Spinal cord (tissue), 9 donors: ENCODE measurements at regions not wholly inside any gene's neighbourhood (a gene's known extent, or its start where the extent isn't known, plus 50 kb on each side); places are given as distances from the start of the nearest gene placed in this dataset.
"Not testable (repeated sequence)": the region's sequence is repeated elsewhere in the genome, so short reads cannot be mapped to it uniquely, and the experiment has no call there.

Experiments
- DNase-seq, 6 donors: peaks; one replicate each; pipeline versions ENCODE4 v3.0.0 to v3.0.0-alpha.2; 2013 to 2015; ENCODE audit warnings: low spot score in 6 of 6, low read depth in 4 of 6
- H3K27ac ChIP-seq: one replicate; pipeline ENCODE4 v1.5.1; 2013; ENCODE audit warnings: low read depth, low read length, control low read depth
- H3K27me3 ChIP-seq: one replicate; pipeline ENCODE4 v1.6.1; 2013; ENCODE audit warnings: low read length; ENCODE audit not compliant: control insufficient read depth, insufficient read depth
- H3K36me3 ChIP-seq: one replicate; pipeline ENCODE4 v1.6.1; 2013; ENCODE audit warnings: low read length; ENCODE audit not compliant: control insufficient read depth, insufficient read depth
- H3K4me1 ChIP-seq: one replicate; pipeline ENCODE4 v1.6.1; 2013; ENCODE audit warnings: low read length; ENCODE audit not compliant: control insufficient read depth, insufficient read depth
- H3K4me3 ChIP-seq: one replicate; pipeline ENCODE4 v1.5.1; 2013; ENCODE audit warnings: low read depth, low read length, control low read depth
- H3K9me3 ChIP-seq: one replicate; pipeline ENCODE4 v1.6.1; 2013; ENCODE audit warnings: low read length; ENCODE audit not compliant: control insufficient read depth, insufficient read depth
- WGBS: methylation state at CpG from one replicate; pipeline ENCODE4 v1.1.5; 2013; ENCODE audit warnings: missing lambda C conversion rate; ENCODE audit not compliant: insufficient coverage; 5-methylcytosine and 5-hydroxymethylcytosine counted together
- donor health status: healthy.

DNA sequence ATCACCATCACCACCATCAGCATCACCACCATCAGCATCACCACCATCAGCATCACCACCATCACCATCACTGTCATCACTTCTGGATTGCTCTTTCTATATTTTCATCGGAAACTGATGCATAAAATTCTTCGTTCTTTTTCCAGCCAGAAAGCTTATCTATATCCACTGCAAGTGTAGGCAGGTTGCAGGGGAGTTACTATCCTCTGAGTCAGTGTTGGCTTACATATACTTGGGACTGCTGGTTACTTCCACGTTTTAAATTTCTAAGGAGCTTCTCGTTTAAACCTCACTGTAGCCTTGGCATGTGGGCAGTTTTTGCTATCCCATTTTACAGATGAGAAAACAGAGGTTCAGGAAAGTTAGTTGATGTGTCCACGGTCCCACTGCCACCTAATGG lies 66.1 kb downstream of the FOXL3 start:
- Histone ChIP-seq H3K4me3 (no peak overlapping the region), H3K4me1 (peaks cover 47% of the 10 kb centered on the region), H3K36me3 (no peaks in the 10 kb centered on the region), H3K27ac (no peak overlapping the region), H3K9me3 (no peaks in the 10 kb centered on the region), H3K27me3 (peaks cover 33% of the 10 kb centered on the region)
- 100% methylated on average over 1 of the region's 5 CpGs for WGBS
- no peak for DNase-seq

- DNase-seq: no peak
- WGBS: 76% methylated on average over 23 of the region's 24 CpGs
- Histone ChIP-seq H3K4me1 (peaks cover 40% of the 10 kb centered on the region), H3K9me3 (no peaks in the 10 kb centered on the region), H3K27me3 (peaks cover 30% of the 10 kb centered on the region), H3K36me3 (no peaks in the 10 kb centered on the region), H3K4me3 (no peak overlapping the region), H3K27ac (no peak overlapping the region)
These were observed 66.9 kb downstream of the FOXL3 start for GRCh38 chr7:356691-357462.

DNA sequence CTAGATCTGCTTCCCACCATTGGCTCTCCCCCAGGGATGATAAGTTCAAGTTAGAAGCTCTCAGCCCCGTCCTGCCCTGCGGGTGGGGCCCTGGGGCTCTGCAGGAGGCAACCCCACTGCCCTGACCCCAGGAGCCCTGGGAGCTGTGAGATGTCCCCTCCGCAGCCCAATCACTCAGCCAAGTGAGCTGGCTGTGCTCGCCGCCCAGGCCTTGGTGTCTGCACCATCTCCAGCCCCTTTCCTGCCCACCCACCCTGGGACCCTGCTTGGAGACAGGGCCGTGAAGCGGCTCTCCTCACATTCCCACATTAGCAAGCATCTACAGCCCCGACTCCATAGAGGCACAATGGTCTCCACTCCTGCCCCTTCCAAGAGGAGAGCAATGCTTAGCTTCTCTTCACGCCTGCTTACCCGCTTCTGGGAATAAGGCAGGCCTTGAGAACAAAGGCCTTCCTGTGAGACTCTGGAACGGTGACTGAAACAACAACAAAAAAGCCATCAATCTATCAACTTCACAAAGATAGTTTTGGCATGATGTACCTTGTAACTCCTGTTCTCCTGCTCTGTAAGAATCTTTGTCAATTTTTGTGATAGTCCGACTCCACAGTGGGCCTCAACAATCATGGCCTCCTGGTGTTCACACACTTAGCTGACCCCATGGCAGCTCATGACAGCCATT lies 67.7 kb downstream of the FOXL3 start:
- peaks cover 32% of the 10 kb centered on the region for H3K4me1 ChIP-seq
- no peak overlapping the region for H3K27ac ChIP-seq
- no peak for DNase-seq
- peaks cover 28% of the 10 kb centered on the region for H3K27me3 ChIP-seq
- H3K36me3 ChIP-seq: no peaks in the 10 kb centered on the region
- no peaks in the 10 kb centered on the region for H3K9me3 ChIP-seq
- 53% methylated on average over 12 of the region's 12 CpGs for WGBS
- no peak overlapping the region for H3K4me3 ChIP-seq

DNA sequence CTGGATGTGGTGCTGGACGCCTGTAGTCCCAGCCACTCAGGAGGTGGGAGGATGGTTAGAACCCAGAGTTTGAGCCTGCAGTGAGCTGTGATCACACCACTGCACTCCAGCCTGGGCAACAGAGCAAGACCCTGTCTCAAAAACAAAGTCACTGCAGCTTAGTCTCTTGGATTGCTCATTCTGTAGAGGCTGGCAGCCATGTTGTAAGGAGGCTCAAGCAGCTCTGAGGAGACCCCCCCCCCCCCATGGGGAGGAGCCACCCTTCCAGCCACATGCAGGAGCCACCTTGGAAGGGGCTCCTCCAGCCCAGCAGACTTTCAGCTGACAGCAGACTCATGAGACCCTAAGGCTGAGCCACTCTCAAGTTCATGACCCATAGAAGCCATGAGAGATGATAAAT lies 68.4 kb downstream of the FOXL3 start:
- WGBS: no CpG with 5 or more reads among the region's 1 CpG
- no peak overlapping the region for H3K27ac ChIP-seq
- H3K4me3 ChIP-seq: no peak overlapping the region
- H3K27me3 ChIP-seq: peaks cover 29% of the 10 kb centered on the region
- H3K9me3 ChIP-seq: no peaks in the 10 kb centered on the region
- no peaks in the 10 kb centered on the region for H3K36me3 ChIP-seq
- peaks cover 25% of the 10 kb centered on the region for H3K4me1 ChIP-seq
- DNase-seq: no peak

DNA sequence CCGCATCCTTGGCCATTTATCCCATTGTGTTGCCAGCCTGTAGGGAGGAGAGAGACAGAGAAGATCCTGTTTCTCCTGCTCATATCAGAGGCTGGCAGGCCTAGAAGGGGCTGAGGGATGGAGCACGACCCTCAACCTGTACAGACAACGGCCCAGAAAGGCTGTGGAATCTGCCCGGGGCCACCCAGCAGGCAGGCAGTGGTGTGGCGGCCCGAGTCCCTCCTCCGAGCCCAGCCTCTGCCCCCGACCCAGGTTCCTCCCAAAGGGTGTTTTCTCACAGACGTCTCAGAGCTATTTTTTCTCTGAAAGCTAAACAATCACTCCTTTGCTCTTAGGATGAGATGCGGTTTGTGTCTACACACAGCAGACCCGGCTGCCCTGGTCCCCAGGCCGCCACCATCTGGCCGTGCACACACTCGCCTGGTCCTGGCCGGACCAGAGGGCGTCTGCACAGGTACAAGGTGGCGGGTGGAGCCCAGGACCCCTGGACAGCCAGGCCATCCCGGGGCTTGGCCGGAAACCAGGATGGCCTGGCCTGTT lies 69.3 kb downstream of the FOXL3 start:
- Histone ChIP-seq H3K9me3 (no peaks in the 10 kb centered on the region), H3K36me3 (no peaks in the 10 kb centered on the region), H3K4me3 (no peak overlapping the region), H3K27ac (no peak overlapping the region), H3K27me3 (peaks cover 29% of the 10 kb centered on the region), H3K4me1 (peaks cover 18% of the 10 kb centered on the region)
- WGBS: 79% methylated on average over 18 of the region's 19 CpGs
- DNase-seq: no peak

- 58% methylated on average over 25 of the region's 25 CpGs for WGBS
These were observed 69.9 kb downstream of the FOXL3 start for GRCh38 chr7:359766-360361.

DNA sequence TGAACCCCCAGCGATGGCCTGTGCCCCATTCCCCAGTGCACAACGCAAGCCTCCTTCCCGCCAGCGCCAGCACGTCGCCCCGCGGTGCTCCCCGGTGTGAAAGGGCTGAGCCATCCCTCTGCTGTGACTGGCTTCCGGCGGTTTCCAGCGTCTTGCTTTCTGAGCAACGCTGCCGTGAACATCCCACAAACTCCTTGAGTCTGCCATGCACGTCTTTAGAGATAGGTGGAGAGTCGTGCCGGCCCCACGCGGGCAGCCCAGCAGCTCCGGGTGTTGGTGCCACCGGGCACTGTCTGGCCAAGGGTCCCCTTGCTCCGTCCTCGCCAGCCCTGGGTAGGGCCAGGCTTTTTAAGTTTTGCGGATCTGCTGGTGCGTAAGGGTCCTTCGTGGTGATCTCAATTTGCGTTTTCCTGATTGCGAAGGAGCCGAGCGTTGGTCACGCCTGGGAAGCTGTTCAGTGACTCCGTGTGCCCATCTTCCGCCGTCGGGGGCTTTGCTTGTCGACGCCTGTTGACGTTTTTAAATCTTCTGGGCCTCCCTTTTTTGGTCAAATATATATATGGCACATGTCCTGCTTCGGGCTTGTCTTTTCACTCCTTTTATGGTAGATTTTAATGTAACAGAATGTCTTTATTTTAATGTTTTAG lies 70.6 kb downstream of the FOXL3 start:
- 66% methylated on average over 34 of the region's 39 CpGs for WGBS
- Histone ChIP-seq H3K27me3 (peaks cover 30% of the 10 kb centered on the region), H3K4me3 (no peak overlapping the region), H3K4me1 (peaks cover 11% of the 10 kb centered on the region), H3K27ac (no peak overlapping the region), H3K36me3 (no peaks in the 10 kb centered on the region), H3K9me3 (no peaks in the 10 kb centered on the region)
- no peak for DNase-seq

More at GRCh38 chr7:359766-360361, 69.9 kb downstream of the FOXL3 start:
- Histone ChIP-seq H3K4me1 (peaks cover 12% of the 10 kb centered on the region), H3K27ac (no peak overlapping the region), H3K4me3 (no peak overlapping the region), H3K27me3 (peaks cover 29% of the 10 kb centered on the region), H3K36me3 (no peaks in the 10 kb centered on the region), H3K9me3 (no peaks in the 10 kb centered on the region)
- DNase-seq: no peak

- peaks cover 35% of the 10 kb centered on the region for H3K27me3 ChIP-seq
- H3K4me3 ChIP-seq: not testable (repeated sequence)
These were observed 71.2 kb downstream of the FOXL3 start for GRCh38 chr7:361182-361581.

DNA sequence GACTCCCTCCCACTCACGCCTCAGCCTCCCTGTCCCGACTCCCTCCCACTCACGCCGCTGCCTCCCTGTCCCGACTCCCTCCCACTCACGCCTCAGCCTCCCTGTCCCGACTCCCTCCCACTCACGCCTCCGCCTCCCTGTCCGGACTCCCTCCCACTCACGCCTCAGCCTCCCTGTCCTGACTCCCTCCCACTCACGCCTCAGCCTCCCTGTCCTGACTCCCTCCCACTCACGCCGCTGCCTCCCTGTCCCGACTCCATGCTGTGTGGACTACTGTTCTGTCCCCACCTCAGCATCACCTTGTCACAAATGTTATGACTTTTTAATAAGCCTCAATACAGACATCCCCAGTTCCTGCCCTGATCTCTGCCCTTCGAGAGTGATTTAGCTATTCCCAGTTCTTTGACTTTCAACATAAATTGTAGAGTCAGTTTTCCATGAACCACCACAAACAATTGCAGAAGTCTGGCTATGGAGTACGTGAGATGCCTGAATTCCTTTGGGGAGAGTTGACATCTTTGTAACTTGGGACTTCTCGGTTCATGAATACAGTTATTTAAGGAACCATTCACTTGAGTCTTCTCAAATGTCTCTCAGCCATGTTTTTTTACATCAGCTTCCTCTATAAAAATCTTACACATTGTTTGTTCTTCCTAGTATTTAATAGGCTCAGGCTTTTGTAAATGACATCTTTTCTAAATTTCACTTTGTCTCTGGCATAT lies 71.9 kb downstream of the FOXL3 start:
- peaks cover 35% of the 10 kb centered on the region for H3K27me3 ChIP-seq
- no peak overlapping the region for H3K27ac ChIP-seq
- H3K9me3 ChIP-seq: no peaks in the 10 kb centered on the region
- H3K4me3 ChIP-seq: no peak overlapping the region
- WGBS: 92% methylated on average over 8 of the region's 18 CpGs
- no peaks in the 10 kb centered on the region for H3K36me3 ChIP-seq
- H3K4me1 ChIP-seq: peaks cover 12% of the 10 kb centered on the region
- DNase-seq: no peak

More at GRCh38 chr7:361182-361581, 71.2 kb downstream of the FOXL3 start:
- H3K9me3 ChIP-seq, H3K27ac ChIP-seq, H3K36me3 ChIP-seq, DNase-seq: not testable (repeated sequence)
- peaks cover 12% of the 10 kb centered on the region for H3K4me1 ChIP-seq
- 82% methylated on average over 9 of the region's 20 CpGs for WGBS
